ENCODE measurements at regions not wholly inside any gene's neighbourhood (a gene's known extent, or its start where the extent isn't known, plus 50 kb on each side); places are given as distances from the start of the nearest gene placed in this dataset.

- TF ChIP-seq, protein P1, sequence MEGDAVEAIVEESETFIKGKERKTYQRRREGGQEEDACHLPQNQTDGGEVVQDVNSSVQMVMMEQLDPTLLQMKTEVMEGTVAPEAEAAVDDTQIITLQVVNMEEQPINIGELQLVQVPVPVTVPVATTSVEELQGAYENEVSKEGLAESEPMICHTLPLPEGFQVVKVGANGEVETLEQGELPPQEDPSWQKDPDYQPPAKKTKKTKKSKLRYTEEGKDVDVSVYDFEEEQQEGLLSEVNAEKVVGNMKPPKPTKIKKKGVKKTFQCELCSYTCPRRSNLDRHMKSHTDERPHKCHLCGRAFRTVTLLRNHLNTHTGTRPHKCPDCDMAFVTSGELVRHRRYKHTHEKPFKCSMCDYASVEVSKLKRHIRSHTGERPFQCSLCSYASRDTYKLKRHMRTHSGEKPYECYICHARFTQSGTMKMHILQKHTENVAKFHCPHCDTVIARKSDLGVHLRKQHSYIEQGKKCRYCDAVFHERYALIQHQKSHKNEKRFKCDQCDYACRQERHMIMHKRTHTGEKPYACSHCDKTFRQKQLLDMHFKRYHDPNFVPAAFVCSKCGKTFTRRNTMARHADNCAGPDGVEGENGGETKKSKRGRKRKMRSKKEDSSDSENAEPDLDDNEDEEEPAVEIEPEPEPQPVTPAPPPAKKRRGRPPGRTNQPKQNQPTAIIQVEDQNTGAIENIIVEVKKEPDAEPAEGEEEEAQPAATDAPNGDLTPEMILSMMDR (IDR thresholded peaks at IDR 0.05; ENCODE audit: insufficient read depth, low read depth, low read length) = no peak
- no peak overlapping the region for H3K4me3 ChIP-seq (ENCODE audit: low read depth, low read length)
- DNase-seq (ENCODE audit: low read depth) = peak; percentile 4
Measured at GRCh38 chr5:143692342-143692741, 119.6 kb upstream of the HMHB1 start.

DNA sequence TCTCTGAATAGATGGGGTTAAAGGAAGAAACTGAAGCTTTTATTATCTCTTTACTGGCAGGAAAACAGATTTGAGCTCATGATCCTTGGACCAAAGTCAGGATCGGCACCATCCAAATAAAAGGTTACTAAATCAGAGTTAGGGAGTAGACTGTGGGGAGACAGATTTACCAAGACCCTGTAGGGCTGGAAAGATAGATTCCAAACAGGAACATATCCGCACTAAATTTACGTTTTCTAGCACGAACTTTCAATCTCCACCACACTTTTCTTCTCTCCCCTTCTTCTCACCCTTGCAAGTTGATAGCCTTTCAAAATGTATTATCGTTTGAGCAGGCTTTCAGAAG lies 120.0 kb upstream of the HMHB1 start:
- DNase-seq (ENCODE audit: low read depth) = no peak
- H3K4me3 ChIP-seq (ENCODE audit: low read depth, low read length) = no peak overlapping the region
- TF ChIP-seq, protein P1 (IDR thresholded peaks at IDR 0.05; ENCODE audit: insufficient read depth, low read depth, low read length) = no peak

- DNase-seq (ENCODE audit: low read depth) = no peak
- TF ChIP-seq, protein P1 (IDR thresholded peaks at IDR 0.05; ENCODE audit: insufficient read depth, low read depth, low read length) = no peak
- H3K4me3 ChIP-seq (ENCODE audit: low read depth, low read length) = no peak overlapping the region
Measured at GRCh38 chr5:143691287-143691944, 120.5 kb upstream of the HMHB1 start.

GRCh38 chr5:143687604-143688003 lies 124.4 kb upstream of the HMHB1 start:
- TF ChIP-seq, protein P1 (IDR thresholded peaks at IDR 0.05; ENCODE audit: insufficient read depth, low read depth, low read length) = no peak
- DNase-seq (ENCODE audit: low read depth) = no peak
- no peak overlapping the region for H3K4me3 ChIP-seq (ENCODE audit: low read depth, low read length)

DNA sequence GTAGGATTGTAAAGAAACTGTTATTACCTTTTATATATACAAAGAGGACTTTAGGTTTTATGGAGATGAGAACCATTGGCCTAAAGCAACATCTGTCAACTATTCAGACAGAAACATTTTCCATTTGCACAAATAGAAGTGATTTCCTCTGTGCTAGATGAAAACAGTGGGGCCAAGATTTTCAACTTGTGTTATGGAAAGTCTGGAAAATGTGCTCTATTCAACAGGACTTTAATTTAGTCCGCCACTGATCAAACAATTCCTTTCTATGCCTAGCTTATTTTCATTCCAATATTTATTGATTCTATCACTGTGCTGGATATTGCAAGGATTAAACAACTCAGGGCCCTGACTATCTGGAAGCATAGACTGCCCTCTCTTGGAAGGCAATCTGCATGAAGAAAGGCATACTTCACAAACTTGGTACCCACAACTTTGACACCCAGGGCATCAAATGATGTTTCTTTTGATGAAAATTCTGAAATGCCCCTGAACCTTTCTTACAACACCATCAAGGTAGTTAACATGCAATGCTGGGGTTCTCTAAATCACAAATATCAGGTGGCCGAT lies 126.6 kb upstream of the HMHB1 start:
- peak; percentile 24 for DNase-seq (ENCODE audit: low read depth)
- no peak overlapping the region for H3K4me3 ChIP-seq (ENCODE audit: low read depth, low read length)
- TF ChIP-seq, protein P1 (IDR thresholded peaks at IDR 0.05; ENCODE audit: insufficient read depth, low read depth, low read length) = peak; percentile 42

- H3K4me3 ChIP-seq (ENCODE audit: low read depth, low read length) = no peak overlapping the region
- no peak for DNase-seq (ENCODE audit: low read depth)
- TF ChIP-seq, protein P1 (IDR thresholded peaks at IDR 0.05; ENCODE audit: insufficient read depth, low read depth, low read length) = no peak
Measured at GRCh38 chr5:143683459-143683858, 128.5 kb upstream of the HMHB1 start.

All from fibroblast of villous mesenchyme (primary cell).